Tibial nerve (tissue), 3 donors: ENCODE measurements at regions not wholly inside any gene's neighbourhood (a gene's known extent, or its start where the extent isn't known, plus 50 kb on each side); places are given as distances from the start of the nearest gene placed in this dataset.

Source experiments
- CTCF ChIP-seq, 5 experiments: fragments of 200-600 bp in 3 of 5; fragments of 450-650 bp in 2 of 5; sonication (generic) in 3 of 5; IDR thresholded peaks; one replicate each; pipeline ENCODE4 v1.5.1; 2016 to 2019; ENCODE audit warnings: antibody characterized with exemption in 5 of 5, mild to moderate bottlenecking in 3 of 5, moderate library complexity in 2 of 5
- POLR2A ChIP-seq, 2 donors: fragments of 450-650 bp; IDR thresholded peaks; one replicate each; pipeline ENCODE4 v1.6.1; 2017; ENCODE audit warnings: antibody characterized with exemption in 2 of 2, mild to moderate bottlenecking in 2 of 2, moderate library complexity in 2 of 2

- no peak for TF ChIP-seq POLR2A (IDR thresholded peaks at IDR 0.05)
- no peak for TF ChIP-seq CTCF (IDR thresholded peaks at IDR 0.05)
These were observed 236.2 kb upstream of the COPS8 start for GRCh38 chr2:236849508-236849907.
